Trophoblast cell (in vitro differentiated cells and primary cell): ENCODE measurements at regions not wholly inside any gene's neighbourhood (a gene's known extent, or its start where the extent isn't known, plus 50 kb on each side); places are given as distances from the start of the nearest gene placed in this dataset.
"Not testable (repeated sequence)": the region's sequence is repeated elsewhere in the genome, so short reads cannot be mapped to it uniquely, and the experiment has no call there.

Experiments used
- DNase-seq, 2 donors: peaks; one replicate each; pipeline ENCODE4 v3.0.0-alpha.2; 2016
- H2AFZ ChIP-seq: 2 replicates; pipeline ENCODE4 v1.6.1; 2013; ENCODE audit warnings: low read length, moderate library complexity, mild to moderate bottlenecking; ENCODE audit not compliant: insufficient read depth, poor library complexity
- H2AK5ac ChIP-seq: 2 replicates; pipeline ENCODE4 v1.6.1; 2013; ENCODE audit warnings: mild to moderate bottlenecking, low read length
- H2BK120ac ChIP-seq: 2 replicates; pipeline ENCODE4 v1.6.1; 2013; ENCODE audit warnings: low read length, mild to moderate bottlenecking, moderate library complexity; ENCODE audit not compliant: insufficient read depth, poor library complexity
- H2BK12ac ChIP-seq: 2 replicates; pipeline ENCODE4 v1.6.1; 2013; ENCODE audit warnings: mild to moderate bottlenecking, low read length, moderate library complexity
- H2BK5ac ChIP-seq: 2 replicates; pipeline ENCODE4 v1.6.1; 2013; ENCODE audit warnings: low read length, low read depth, moderate library complexity, mild to moderate bottlenecking; ENCODE audit not compliant: poor library complexity
- H3K14ac ChIP-seq: 2 replicates; pipeline ENCODE4 v1.6.1; 2013; ENCODE audit warnings: mild to moderate bottlenecking, low read length
- H3K18ac ChIP-seq: 2 replicates; pipeline ENCODE4 v1.6.1; 2013; ENCODE audit warnings: mild to moderate bottlenecking, low read length
- H3K23ac ChIP-seq: 2 replicates; pipeline ENCODE4 v1.6.1; 2013; ENCODE audit warnings: low read length
- H3K27ac ChIP-seq: 2 replicates; pipeline ENCODE4 v1.5.1; 2013; ENCODE audit warnings: low read depth, mild to moderate bottlenecking, inconsistent platforms, low read length, moderate library complexity
- H3K27me3 ChIP-seq: 2 replicates; pipeline ENCODE4 v1.6.1; 2013; ENCODE audit warnings: inconsistent platforms, mild to moderate bottlenecking, low read length, moderate library complexity; ENCODE audit not compliant: insufficient read depth
- H3K36me3 ChIP-seq, 2 experiments: 1 replicate in 1 of 2; 2 replicates in 1 of 2; pipeline ENCODE4 v1.6.1; 2013; ENCODE audit warnings: low read length in 2 of 2, mild to moderate bottlenecking in 2 of 2, moderate library complexity in 1 of 2; ENCODE audit not compliant: insufficient read depth in 2 of 2, control insufficient read depth in 1 of 2
- H3K4ac ChIP-seq: 2 replicates; pipeline ENCODE4 v1.6.1; 2013; ENCODE audit warnings: low read depth, mild to moderate bottlenecking, low read length, moderate library complexity
- H3K4me1 ChIP-seq, 2 experiments: 1 replicate in 1 of 2; 2 replicates in 1 of 2; pipeline ENCODE4 v1.6.1; 2013; ENCODE audit warnings: low read length in 2 of 2, mild to moderate bottlenecking in 2 of 2, moderate library complexity in 1 of 2; ENCODE audit not compliant: insufficient read depth in 2 of 2, control insufficient read depth in 1 of 2
- H3K4me2 ChIP-seq: 2 replicates; pipeline ENCODE4 v1.6.1; 2013; ENCODE audit warnings: inconsistent platforms, mild to moderate bottlenecking, low read length, moderate library complexity
- H3K4me3 ChIP-seq: 2 replicates; pipeline ENCODE4 v1.5.1; 2013; ENCODE audit warnings: mild to moderate bottlenecking, low read depth, low read length, inconsistent platforms
- H3K79me1 ChIP-seq: one replicate; pipeline ENCODE4 v1.6.1; 2013; ENCODE audit warnings: low read length
- H3K79me2 ChIP-seq: 2 replicates; pipeline ENCODE4 v1.6.1; 2013; ENCODE audit warnings: low read length, mild to moderate bottlenecking; ENCODE audit not compliant: control insufficient read depth, insufficient read depth, poor library complexity
- H3K9ac ChIP-seq: 2 replicates; pipeline ENCODE4 v1.6.1; 2013; ENCODE audit warnings: mild to moderate bottlenecking, low read length
- H3K9me3 ChIP-seq: 2 replicates; pipeline ENCODE4 v1.6.1; 2013; ENCODE audit warnings: low read depth, mild to moderate bottlenecking, control low read depth, inconsistent platforms, low read length; ENCODE audit not compliant: insufficient read depth
- H4K12ac ChIP-seq: 2 replicates; pipeline ENCODE4 v1.6.1; 2013; ENCODE audit warnings: low read depth, mild to moderate bottlenecking, low read length, moderate library complexity
- H4K8ac ChIP-seq: 2 replicates; pipeline ENCODE4 v1.6.1; 2013; ENCODE audit warnings: low read depth, mild to moderate bottlenecking, low read length, moderate library complexity
- H4K91ac ChIP-seq: one replicate; pipeline ENCODE4 v1.6.1; 2013; ENCODE audit warnings: low read depth, mild to moderate bottlenecking, low read length, moderate library complexity
- WGBS: extraction: QIAGEN DNeasy Blood & Tissue Kit; methylation state at CpG from one replicate; pipeline ENCODE4 v1.1.7; 2013; ENCODE audit warnings: missing lambda C conversion rate; ENCODE audit not compliant: insufficient read length, insufficient coverage; ENCODE audit errors: extremely low coverage; 5-methylcytosine and 5-hydroxymethylcytosine counted together

DNA sequence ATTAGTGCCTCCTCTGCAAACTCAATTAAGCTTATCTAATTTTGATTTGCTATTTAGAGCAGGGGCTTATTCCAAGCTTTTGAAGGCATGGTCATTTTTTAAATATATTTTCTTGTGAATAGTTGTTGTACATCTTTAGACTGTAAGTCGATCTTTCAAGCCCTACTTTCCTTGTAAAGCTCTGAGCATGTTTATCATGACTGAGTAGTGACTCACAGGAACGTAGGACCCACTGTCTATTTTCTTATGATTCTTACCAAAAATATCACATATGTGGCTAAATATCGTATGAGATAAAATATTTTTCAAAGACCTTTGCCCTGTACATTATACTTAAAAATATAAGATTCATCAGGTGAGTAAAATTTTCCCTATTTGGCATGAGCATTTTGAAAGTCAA, 440.4 kb upstream of the GRIN3A start:
- Histone ChIP-seq H2BK120ac (no peak overlapping the region), H4K12ac (no peak overlapping the region), H3K23ac (no peak overlapping the region), H3K9ac (no peak overlapping the region), H3K4me3 (no peak overlapping the region), H4K91ac (no peak overlapping the region), H2AK5ac (no peak overlapping the region), H3K4ac (no peak overlapping the region), H4K8ac (no peak overlapping the region), H3K79me1 (no peaks in the 10 kb centered on the region), H3K14ac (no peak overlapping the region), H3K4me1 (no peaks in the 10 kb centered on the region), H2BK5ac (no peak overlapping the region), H3K27ac (no peak overlapping the region), H2BK12ac (no peak overlapping the region), H3K18ac (no peak overlapping the region), H3K27me3 (no peaks in the 10 kb centered on the region), H2AFZ (no peak overlapping the region), H3K79me2 (no peaks in the 10 kb centered on the region), H3K4me2 (no peak overlapping the region), H3K9me3 (no peaks in the 10 kb centered on the region), H3K36me3 (no peaks in the 10 kb centered on the region)
- no CpG with 5 or more reads among the region's 3 CpGs for WGBS
- DNase-seq: no peak

- H2AFZ ChIP-seq, H3K79me2 ChIP-seq, H4K12ac ChIP-seq, H2AK5ac ChIP-seq, DNase-seq, H3K27me3 ChIP-seq, H4K8ac ChIP-seq, H3K4me2 ChIP-seq, H3K4me3 ChIP-seq, H3K36me3 ChIP-seq, H2BK120ac ChIP-seq, H4K91ac ChIP-seq, H3K27ac ChIP-seq, H3K18ac ChIP-seq, H3K79me1 ChIP-seq, H2BK5ac ChIP-seq, H3K9ac ChIP-seq, H3K4ac ChIP-seq, H3K14ac ChIP-seq, H2BK12ac ChIP-seq, H3K9me3 ChIP-seq, H3K23ac ChIP-seq, H3K4me1 ChIP-seq: not testable (repeated sequence)
- WGBS: no CpG with 5 or more reads among the region's 8 CpGs
These were observed 435.8 kb upstream of the GRIN3A start for GRCh38 chr9:102174202-102174601.

DNA sequence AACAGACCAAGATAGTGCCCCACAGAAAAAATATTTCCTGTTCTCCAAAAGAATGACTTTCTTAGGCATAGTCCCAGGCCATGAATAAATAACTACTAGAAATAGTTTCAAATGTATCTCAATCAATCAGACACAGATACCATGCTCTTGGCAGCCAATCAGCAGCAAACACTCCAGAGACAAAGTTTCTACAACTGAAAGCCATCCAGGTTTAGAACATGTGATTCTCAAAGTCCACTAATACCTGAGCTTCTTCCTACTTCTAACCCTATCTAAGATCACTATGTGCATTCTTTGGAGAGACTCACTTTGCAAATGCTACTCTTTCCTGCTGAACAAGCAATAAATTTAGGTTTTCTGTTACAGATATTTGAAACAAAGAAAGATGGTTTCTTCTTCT, 425.8 kb upstream of the GRIN3A start:
- H2BK12ac ChIP-seq: no peak overlapping the region
- no peak overlapping the region for H2BK5ac ChIP-seq
- H2AK5ac ChIP-seq: no peak overlapping the region
- no peak overlapping the region for H3K27ac ChIP-seq
- H3K4me3 ChIP-seq: no peak overlapping the region
- no peak overlapping the region for H3K23ac ChIP-seq
- no peak overlapping the region for H4K8ac ChIP-seq
- no peaks in the 10 kb centered on the region for H3K4me1 ChIP-seq
- H3K36me3 ChIP-seq: no peaks in the 10 kb centered on the region
- H3K27me3 ChIP-seq: no peaks in the 10 kb centered on the region
- H2BK120ac ChIP-seq: no peak overlapping the region
- DNase-seq: no peak
- no peak overlapping the region for H3K4me2 ChIP-seq
- H3K14ac ChIP-seq: no peak overlapping the region
- H3K79me2 ChIP-seq: no peaks in the 10 kb centered on the region
- H3K9me3 ChIP-seq: no peaks in the 10 kb centered on the region
- no peak overlapping the region for H2AFZ ChIP-seq
- H3K79me1 ChIP-seq: no peaks in the 10 kb centered on the region
- H3K9ac ChIP-seq: no peak overlapping the region
- H3K4ac ChIP-seq: no peak overlapping the region
- H4K91ac ChIP-seq: no peak overlapping the region
- no peak overlapping the region for H3K18ac ChIP-seq
- no peak overlapping the region for H4K12ac ChIP-seq

- H3K14ac ChIP-seq, H3K4me2 ChIP-seq, H3K9ac ChIP-seq, H3K9me3 ChIP-seq, H2BK5ac ChIP-seq, H3K23ac ChIP-seq, H3K27ac ChIP-seq, DNase-seq, H3K18ac ChIP-seq, H2AK5ac ChIP-seq, H4K12ac ChIP-seq, H4K91ac ChIP-seq, H2BK12ac ChIP-seq, H3K4me1 ChIP-seq, H3K4ac ChIP-seq, H3K79me2 ChIP-seq, H3K36me3 ChIP-seq, H4K8ac ChIP-seq, H2AFZ ChIP-seq, H3K4me3 ChIP-seq, H3K79me1 ChIP-seq, H2BK120ac ChIP-seq, H3K27me3 ChIP-seq: not testable (repeated sequence)
- whole genome bisulfite sequencing: no CpG with 5 or more reads among the region's 12 CpGs
These were observed 414.6 kb upstream of the GRIN3A start for GRCh38 chr9:102153081-102153480.

- Histone ChIP-seq H2BK120ac (no peak overlapping the region), H3K4ac (no peak overlapping the region), H4K12ac (no peak overlapping the region), H3K4me3 (no peak overlapping the region), H3K4me1 (no peaks in the 10 kb centered on the region), H3K79me1 (no peaks in the 10 kb centered on the region), H3K18ac (no peak overlapping the region), H4K91ac (no peak overlapping the region), H2BK5ac (no peak overlapping the region), H3K9me3 (peaks cover 2% of the 10 kb centered on the region), H3K4me2 (no peak overlapping the region), H3K79me2 (no peaks in the 10 kb centered on the region), H3K9ac (no peak overlapping the region), H3K27me3 (no peaks in the 10 kb centered on the region), H3K14ac (no peak overlapping the region), H3K36me3 (no peaks in the 10 kb centered on the region), H3K27ac (no peak overlapping the region), H4K8ac (no peak overlapping the region), H2AFZ (no peak overlapping the region), H2AK5ac (no peak overlapping the region), H3K23ac (no peak overlapping the region), H2BK12ac (no peak overlapping the region)
- no CpG with 5 or more reads among the region's 1 CpG for WGBS
- no peak for DNase-seq
These were observed 397.3 kb upstream of the GRIN3A start for GRCh38 chr9:102135768-102136167.
